ENCODE measurements at regions not wholly inside any gene's neighbourhood (a gene's known extent, or its start where the extent isn't known, plus 50 kb on each side); places are given as distances from the start of the nearest gene placed in this dataset.

DNA sequence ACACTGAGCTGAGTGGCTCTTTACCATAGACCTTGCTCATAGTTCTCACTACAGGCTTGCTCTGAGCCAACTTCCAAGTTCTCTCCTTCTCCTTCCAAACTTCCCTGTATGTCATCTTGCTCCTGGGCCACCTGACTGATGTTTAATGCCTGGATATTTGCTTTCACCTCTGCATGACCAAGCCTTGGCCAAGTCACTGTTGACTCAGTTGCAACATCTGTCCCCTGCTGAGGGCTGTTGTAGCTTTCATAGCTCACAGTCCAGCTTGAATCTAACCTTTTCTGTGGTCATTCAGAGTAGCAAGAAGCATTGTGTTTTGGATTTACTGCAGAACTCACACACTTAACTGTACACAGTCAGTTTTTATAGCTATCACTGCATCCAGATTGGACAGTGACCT lies 171.8 kb upstream of the ROPN1 start:
- CTCF ChIA-PET = no interaction called here
- Histone ChIP-seq H3K27me3 (ENCODE audit: control insufficient read depth in 2 of 2, insufficient read depth in 2 of 2, low read length in 2 of 2) (no peaks in the 10 kb centered on the region), H3K9me1 (replicated peaks; ENCODE audit: control insufficient read depth, extremely low read depth, insufficient read depth, low read length) (no peaks in the 10 kb centered on the region), H3K4me2 (ENCODE audit: insufficient read depth, low read length) (no peak overlapping the region), H3K36me3 (ENCODE audit: control insufficient read depth in 2 of 2, extremely low read depth in 1 of 2, insufficient read depth in 2 of 2, low read length in 2 of 2) (no peaks in the 10 kb centered on the region), H3K4me1 (ENCODE audit: control insufficient read depth, extremely low read depth, insufficient read depth, low read length) (no peaks in the 10 kb centered on the region), H3K79me2 (ENCODE audit: control insufficient read depth, insufficient read depth, low read length) (no peaks in the 10 kb centered on the region), H3K4me3 (replicated peaks in 1 of 3; ENCODE audit: insufficient read depth in 1 of 3, low read depth in 1 of 3, low read length in 3 of 3) (no peak overlapping the region), H3K9me3 (replicated peaks; ENCODE audit: control insufficient read depth, insufficient read depth, low read length) (no peaks in the 10 kb centered on the region), H3K27ac (ENCODE audit: insufficient read depth, low read depth, low read length) (no peak overlapping the region), H4K20me1 (replicated peaks; ENCODE audit: control insufficient read depth, extremely low read depth, insufficient read depth, low read length) (no peaks in the 10 kb centered on the region), H2AFZ (ENCODE audit: low read depth, low read length) (no peak overlapping the region), H3K9ac (replicated peaks; ENCODE audit: extremely low read depth, insufficient read depth, low read length) (no peak overlapping the region)
- dilution Hi-C loops (cut with MboI; ENCODE audit: extremely low pct_ligation_motif_present, low sequenced_read_pairs) = no loop called here
- POLR2A ChIA-PET = no interaction called here
- BruUV-seq (replicated peaks) = no TSS peak
- FAIRE-seq (no peak), DNase-seq (ENCODE audit: low read depth, low spot score) (no peak)
- TF ChIP-seq, protein P1, sequence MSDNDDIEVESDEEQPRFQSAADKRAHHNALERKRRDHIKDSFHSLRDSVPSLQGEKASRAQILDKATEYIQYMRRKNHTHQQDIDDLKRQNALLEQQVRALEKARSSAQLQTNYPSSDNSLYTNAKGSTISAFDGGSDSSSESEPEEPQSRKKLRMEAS (IDR thresholded peaks at IDR 0.05; ENCODE audit: insufficient read depth, insufficient read length) = no peak
- TF ChIP-seq EZH2 (IDR thresholded peaks at IDR 0.05; ENCODE audit: borderline replicate concordance, low read depth, low read length, severe bottlenecking) (no peak), POLR2A (IDR thresholded peaks at IDR 0.05; ENCODE audit: low read depth, low read length) (no peak), JUN (IDR thresholded peaks at IDR 0.05; ENCODE audit: borderline replicate concordance, insufficient read depth, insufficient read length, low read depth) (no peak), MYC (IDR thresholded peaks at IDR 0.05; ENCODE audit: low read depth, low read length) (no peak), GATA2 (IDR thresholded peaks at IDR 0.05; ENCODE audit: insufficient read depth, insufficient read length, low read depth, low read length) (no peak), POLR2AphosphoS5 (IDR thresholded peaks at IDR 0.05; ENCODE audit: insufficient read depth, low read depth, low read length) (no peak), FOS (IDR thresholded peaks at IDR 0.05; ENCODE audit: borderline replicate concordance, insufficient read depth, low read length) (no peak)
- TF ChIP-seq, protein P2, sequence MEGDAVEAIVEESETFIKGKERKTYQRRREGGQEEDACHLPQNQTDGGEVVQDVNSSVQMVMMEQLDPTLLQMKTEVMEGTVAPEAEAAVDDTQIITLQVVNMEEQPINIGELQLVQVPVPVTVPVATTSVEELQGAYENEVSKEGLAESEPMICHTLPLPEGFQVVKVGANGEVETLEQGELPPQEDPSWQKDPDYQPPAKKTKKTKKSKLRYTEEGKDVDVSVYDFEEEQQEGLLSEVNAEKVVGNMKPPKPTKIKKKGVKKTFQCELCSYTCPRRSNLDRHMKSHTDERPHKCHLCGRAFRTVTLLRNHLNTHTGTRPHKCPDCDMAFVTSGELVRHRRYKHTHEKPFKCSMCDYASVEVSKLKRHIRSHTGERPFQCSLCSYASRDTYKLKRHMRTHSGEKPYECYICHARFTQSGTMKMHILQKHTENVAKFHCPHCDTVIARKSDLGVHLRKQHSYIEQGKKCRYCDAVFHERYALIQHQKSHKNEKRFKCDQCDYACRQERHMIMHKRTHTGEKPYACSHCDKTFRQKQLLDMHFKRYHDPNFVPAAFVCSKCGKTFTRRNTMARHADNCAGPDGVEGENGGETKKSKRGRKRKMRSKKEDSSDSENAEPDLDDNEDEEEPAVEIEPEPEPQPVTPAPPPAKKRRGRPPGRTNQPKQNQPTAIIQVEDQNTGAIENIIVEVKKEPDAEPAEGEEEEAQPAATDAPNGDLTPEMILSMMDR (IDR thresholded peaks at IDR 0.05; ENCODE audit: extremely low read depth in 1 of 2, insufficient read depth in 1 of 2, low read depth in 1 of 2, low read length in 2 of 2) = no peak
- intact Hi-C loops (cut with micrococcal nuclease) = no loop called here
